ENCODE measurements at regions not wholly inside any gene's neighbourhood (a gene's known extent, or its start where the extent isn't known, plus 50 kb on each side); places are given as distances from the start of the nearest gene placed in this dataset.

GRCh38 chr9:75754080-75754479 lies 136.4 kb upstream of the PCSK5 start:
- Histone ChIP-seq H2BK12ac (ENCODE audit: insufficient read length, low read depth, low read length) (no peak overlapping the region), H4K5ac (ENCODE audit: insufficient read length, low read depth, low read length) (no peak overlapping the region), H3K79me2 (ENCODE audit: insufficient read depth, low read length) (no peaks in the 10 kb centered on the region), H3K4me1 (ENCODE audit: insufficient read depth, low read length) (no peaks in the 10 kb centered on the region), H3K27me3 (ENCODE audit: insufficient read depth, low read length) (no peaks in the 10 kb centered on the region), H3K27ac (ENCODE audit: insufficient read length, low read depth, low read length) (no peak overlapping the region), H3K9me3 (ENCODE audit: control insufficient read depth, low read depth, low read length) (no peaks in the 10 kb centered on the region), H3K18ac (ENCODE audit: insufficient read length, low read depth, low read length) (no peak overlapping the region), H2BK5ac (ENCODE audit: insufficient read length, low read length) (no peak overlapping the region), H2BK15ac (ENCODE audit: low read depth, low read length) (no peak overlapping the region), H2AK5ac (ENCODE audit: insufficient read length, low read length) (no peak overlapping the region), H3K14ac (ENCODE audit: insufficient read depth, low read length) (no peak overlapping the region), H4K91ac (ENCODE audit: insufficient read length, low read depth, low read length) (no peak overlapping the region), H3K4me2 (ENCODE audit: insufficient read depth, insufficient read length, low read length) (no peak overlapping the region), H3K9ac (ENCODE audit: extremely low read depth, insufficient read length, low read length) (no peak overlapping the region), H4K8ac (replicated peaks; ENCODE audit: insufficient read length, low read depth, low read length) (no peak overlapping the region), H3K4ac (ENCODE audit: low read depth, low read length) (no peak overlapping the region), H3T11ph (ENCODE audit: low read length) (no peak overlapping the region), H3K56ac (ENCODE audit: insufficient read length, low read depth, low read length) (no peak overlapping the region), H2AFZ (ENCODE audit: low read length) (no peak overlapping the region), H3K23ac (ENCODE audit: insufficient read length, low read depth, low read length) (no peak overlapping the region), H2BK20ac (ENCODE audit: low read depth, low read length, poor library complexity, severe bottlenecking) (no peak overlapping the region), H2BK120ac (ENCODE audit: low read depth, low read length, poor library complexity, severe bottlenecking) (no peak overlapping the region), H3K79me1 (ENCODE audit: insufficient read depth, low read depth, low read length, poor library complexity, severe bottlenecking) (no peaks in the 10 kb centered on the region), H4K20me1 (ENCODE audit: control insufficient read depth, insufficient read depth, insufficient read length) (no peaks in the 10 kb centered on the region), H3K23me2 (ENCODE audit: insufficient read length, low read depth, low read length, poor library complexity, severe bottlenecking) (no peaks in the 10 kb centered on the region)
- TF ChIP-seq, protein P1, sequence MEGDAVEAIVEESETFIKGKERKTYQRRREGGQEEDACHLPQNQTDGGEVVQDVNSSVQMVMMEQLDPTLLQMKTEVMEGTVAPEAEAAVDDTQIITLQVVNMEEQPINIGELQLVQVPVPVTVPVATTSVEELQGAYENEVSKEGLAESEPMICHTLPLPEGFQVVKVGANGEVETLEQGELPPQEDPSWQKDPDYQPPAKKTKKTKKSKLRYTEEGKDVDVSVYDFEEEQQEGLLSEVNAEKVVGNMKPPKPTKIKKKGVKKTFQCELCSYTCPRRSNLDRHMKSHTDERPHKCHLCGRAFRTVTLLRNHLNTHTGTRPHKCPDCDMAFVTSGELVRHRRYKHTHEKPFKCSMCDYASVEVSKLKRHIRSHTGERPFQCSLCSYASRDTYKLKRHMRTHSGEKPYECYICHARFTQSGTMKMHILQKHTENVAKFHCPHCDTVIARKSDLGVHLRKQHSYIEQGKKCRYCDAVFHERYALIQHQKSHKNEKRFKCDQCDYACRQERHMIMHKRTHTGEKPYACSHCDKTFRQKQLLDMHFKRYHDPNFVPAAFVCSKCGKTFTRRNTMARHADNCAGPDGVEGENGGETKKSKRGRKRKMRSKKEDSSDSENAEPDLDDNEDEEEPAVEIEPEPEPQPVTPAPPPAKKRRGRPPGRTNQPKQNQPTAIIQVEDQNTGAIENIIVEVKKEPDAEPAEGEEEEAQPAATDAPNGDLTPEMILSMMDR (conservative IDR thresholded peaks at IDR 0.05), result no peak
- Mint-ChIP-seq H3K9me3 (peaks cover 3 to 6% of the 10 kb centered on the region in 2 experiments; a peak in 3 of 5 replicates), H3K4me3 (no peak overlapping the region), H3K36me3 (ENCODE audit: insufficient read depth in 1 of 3, low read depth in 3 of 3) (peaks cover 0 to 9% (median 0%) of the 10 kb centered on the region in 3 experiments; a peak in 1 of 7 replicates), H3K27ac (no peak overlapping the region), H3K4me1 (no peaks in the 10 kb centered on the region), H3K27me3 (ENCODE audit: low read depth) (no peaks in the 10 kb centered on the region)
- no peak for DNase-seq
- no CpG with 5 or more reads among the region's 4 CpGs for whole genome bisulfite sequencing (ENCODE audit: extremely low coverage, insufficient read length, low lambda C conversion rate)

Data from H9 (cell line).